Osteoblast (primary cell): ENCODE measurements at regions not wholly inside any gene's neighbourhood (a gene's known extent, or its start where the extent isn't known, plus 50 kb on each side); places are given as distances from the start of the nearest gene placed in this dataset.

Experiments used
- DNase-seq: peaks from one replicate; pipeline ENCODE4 v3.0.0; 2011; ENCODE audit warnings: low spot score, mixed read lengths; ENCODE audit not compliant: insufficient read length; ENCODE audit errors: missing footprints
- H2AFZ ChIP-seq: 2 replicates; pipeline ENCODE4 v1.6.0; 2011; ENCODE audit warnings: mild to moderate bottlenecking, low read length
- H3K27ac ChIP-seq: 2 replicates; pipeline ENCODE4 v1.5.1; 2011; ENCODE audit warnings: mild to moderate bottlenecking, low read depth, low read length, moderate library complexity
- H3K27me3 ChIP-seq: 2 replicates; pipeline ENCODE4 v1.6.0; 2012; ENCODE audit warnings: mild to moderate bottlenecking, control low read depth, inconsistent platforms, low read length, moderate library complexity; ENCODE audit not compliant: insufficient read depth
- H3K36me3 ChIP-seq: 2 replicates; pipeline ENCODE4 v1.5.1; 2011; ENCODE audit warnings: mild to moderate bottlenecking, low read length, control low read depth, moderate library complexity; ENCODE audit not compliant: insufficient read depth
- H3K4me1 ChIP-seq: 2 replicates; pipeline ENCODE4 v1.5.1; 2011; ENCODE audit warnings: mild to moderate bottlenecking, low read length, control low read depth, moderate library complexity; ENCODE audit not compliant: insufficient read depth
- H3K4me2 ChIP-seq: 2 replicates; pipeline ENCODE4 v1.6.0; 2011; ENCODE audit warnings: mild to moderate bottlenecking, low read length; ENCODE audit not compliant: insufficient read depth
- H3K4me3 ChIP-seq: fragments of 200-600 bp; sonication (generic); 3 replicates; pipeline ENCODE4 v1.5.1; 2012; ENCODE audit warnings: mild to moderate bottlenecking, low read length, inconsistent platforms; ENCODE audit not compliant: insufficient read depth
- H3K79me2 ChIP-seq: 2 replicates; pipeline ENCODE4 v1.6.0; 2012; ENCODE audit warnings: mild to moderate bottlenecking, low read length, control low read depth, inconsistent platforms; ENCODE audit not compliant: insufficient read depth
- H3K9me3 ChIP-seq: 2 replicates; pipeline ENCODE4 v1.5.1; 2011; ENCODE audit warnings: low read depth, low read length, control low read depth
- H4K20me1 ChIP-seq: 2 replicates; pipeline ENCODE4 v1.6.0; 2012; ENCODE audit warnings: mild to moderate bottlenecking, low read length, control low read depth; ENCODE audit not compliant: insufficient read depth
- CTCF ChIP-seq: IDR thresholded peaks from 2 replicates; pipeline ENCODE4 v1.5.1; 2011; ENCODE audit warnings: mild to moderate bottlenecking, low read depth, low read length, moderate library complexity; ENCODE audit errors: extremely low read depth

- Histone ChIP-seq H3K4me1 (no peaks in the 10 kb centered on the region), H3K79me2 (no peaks in the 10 kb centered on the region), H3K4me2 (no peak overlapping the region), H3K36me3 (no peaks in the 10 kb centered on the region), H3K4me3 (no peak overlapping the region), H3K9me3 (no peaks in the 10 kb centered on the region), H4K20me1 (no peaks in the 10 kb centered on the region), H3K27me3 (no peaks in the 10 kb centered on the region), H2AFZ (no peak overlapping the region), H3K27ac (no peak overlapping the region)
- no peak for DNase-seq
- no peak for TF ChIP-seq CTCF
Measured at GRCh38 chr1:18001725-18002124, 105.9 kb upstream of the IGSF21 start.

GRCh38 chr1:18004278-18004677 is 103.3 kb upstream of the IGSF21 start:
- Histone ChIP-seq H3K9me3 (no peaks in the 10 kb centered on the region), H4K20me1 (no peaks in the 10 kb centered on the region), H3K79me2 (no peaks in the 10 kb centered on the region), H3K4me2 (no peak overlapping the region), H3K4me1 (no peaks in the 10 kb centered on the region), H3K36me3 (no peaks in the 10 kb centered on the region), H3K4me3 (no peak overlapping the region), H2AFZ (no peak overlapping the region), H3K27me3 (no peaks in the 10 kb centered on the region), H3K27ac (no peak overlapping the region)
- no peak for DNase-seq
- TF ChIP-seq CTCF = no peak

- no peak for DNase-seq
- no peaks in the 10 kb centered on the region for H3K4me1 ChIP-seq
- no peak overlapping the region for H3K27ac ChIP-seq
- H3K36me3 ChIP-seq = no peaks in the 10 kb centered on the region
- no peaks in the 10 kb centered on the region for H3K79me2 ChIP-seq
- H3K27me3 ChIP-seq = no peaks in the 10 kb centered on the region
- H4K20me1 ChIP-seq = no peaks in the 10 kb centered on the region
- H2AFZ ChIP-seq = no peak overlapping the region
- H3K4me3 ChIP-seq = no peak overlapping the region
- no peak overlapping the region for H3K4me2 ChIP-seq
- no peak for TF ChIP-seq CTCF
- no peaks in the 10 kb centered on the region for H3K9me3 ChIP-seq
Measured at GRCh38 chr1:18005238-18005637, 102.4 kb upstream of the IGSF21 start.

- no peak for TF ChIP-seq CTCF
- Histone ChIP-seq H3K4me2 (no peak overlapping the region), H3K4me1 (no peaks in the 10 kb centered on the region), H4K20me1 (no peaks in the 10 kb centered on the region), H3K27me3 (no peaks in the 10 kb centered on the region), H3K9me3 (no peaks in the 10 kb centered on the region), H3K27ac (no peak overlapping the region), H3K79me2 (no peaks in the 10 kb centered on the region), H3K4me3 (no peak overlapping the region), H2AFZ (no peak overlapping the region), H3K36me3 (no peaks in the 10 kb centered on the region)
- DNase-seq = no peak
Measured at GRCh38 chr1:18007391-18008041, 100.1 kb upstream of the IGSF21 start.
